AG04449 (cell line): ENCODE measurements at regions not wholly inside any gene's neighbourhood (a gene's known extent, or its start where the extent isn't known, plus 50 kb on each side); places are given as distances from the start of the nearest gene placed in this dataset.

ENCODE experiments used
- CTCF ChIA-PET: fragments of 350-600 bp; formaldehyde crosslinking; extraction: SDS; loops from one replicate; lab custom pipeline; 2021; ENCODE audit warnings: antibody characterized with exemption; lab: Yijun Ruan, JAX
- POLR2A ChIA-PET: fragments of 400-600, 350-600 bp; formaldehyde crosslinking; extraction: SDS; loops from one replicate; lab custom pipeline; 2020; ENCODE audit warnings: antibody characterized with exemption, inconsistent platforms; lab: Yijun Ruan, JAX
- DNase-seq: peaks from one replicate; pipeline ENCODE4 v3.0.0-alpha.2; 2010; ENCODE audit warnings: low read depth, low spot score
- H3K4me3 ChIP-seq: 2 replicates; pipeline ENCODE4 v1.5.1; 2011; ENCODE audit warnings: low read depth, mild to moderate bottlenecking, control low read depth, low read length
- TF ChIP-seq, protein P1 (sequence below): IDR thresholded peaks from one replicate; pipeline ENCODE4 v1.5.1; 2011; ENCODE audit warnings: mild to moderate bottlenecking, moderate library complexity, low read length, control low read depth, inconsistent platforms; ENCODE audit not compliant: insufficient read depth; ENCODE audit errors: missing control alignments

DNA sequence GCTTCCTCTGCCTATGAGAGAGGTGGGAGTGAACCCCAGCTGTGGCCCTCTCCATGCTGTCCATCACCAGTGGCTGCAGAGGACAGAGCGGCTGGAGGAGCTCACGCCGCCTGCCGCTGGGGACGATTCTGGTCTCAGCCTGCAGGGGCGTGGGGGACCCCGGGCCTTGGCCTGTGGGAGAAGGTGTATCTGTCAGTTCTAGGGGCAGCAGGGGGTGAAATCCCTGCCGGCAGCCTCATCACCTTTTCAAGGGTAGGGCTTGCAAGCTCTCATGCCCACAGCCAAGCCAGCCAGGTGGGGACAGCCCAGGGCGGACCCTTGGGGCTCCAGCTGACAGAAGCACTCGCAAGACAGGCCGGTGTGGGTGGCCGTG lies 80.2 kb downstream of the TSPAN17 start:
- no peak overlapping the region for H3K4me3 ChIP-seq
- TF ChIP-seq, protein P1, sequence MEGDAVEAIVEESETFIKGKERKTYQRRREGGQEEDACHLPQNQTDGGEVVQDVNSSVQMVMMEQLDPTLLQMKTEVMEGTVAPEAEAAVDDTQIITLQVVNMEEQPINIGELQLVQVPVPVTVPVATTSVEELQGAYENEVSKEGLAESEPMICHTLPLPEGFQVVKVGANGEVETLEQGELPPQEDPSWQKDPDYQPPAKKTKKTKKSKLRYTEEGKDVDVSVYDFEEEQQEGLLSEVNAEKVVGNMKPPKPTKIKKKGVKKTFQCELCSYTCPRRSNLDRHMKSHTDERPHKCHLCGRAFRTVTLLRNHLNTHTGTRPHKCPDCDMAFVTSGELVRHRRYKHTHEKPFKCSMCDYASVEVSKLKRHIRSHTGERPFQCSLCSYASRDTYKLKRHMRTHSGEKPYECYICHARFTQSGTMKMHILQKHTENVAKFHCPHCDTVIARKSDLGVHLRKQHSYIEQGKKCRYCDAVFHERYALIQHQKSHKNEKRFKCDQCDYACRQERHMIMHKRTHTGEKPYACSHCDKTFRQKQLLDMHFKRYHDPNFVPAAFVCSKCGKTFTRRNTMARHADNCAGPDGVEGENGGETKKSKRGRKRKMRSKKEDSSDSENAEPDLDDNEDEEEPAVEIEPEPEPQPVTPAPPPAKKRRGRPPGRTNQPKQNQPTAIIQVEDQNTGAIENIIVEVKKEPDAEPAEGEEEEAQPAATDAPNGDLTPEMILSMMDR, result no peak
- POLR2A ChIA-PET, result no interaction called here
- CTCF ChIA-PET, result no interaction called here
- no peak for DNase-seq

- TF ChIP-seq, protein P1, result no peak
- CTCF ChIA-PET, result no interaction called here
- no peak for DNase-seq
- POLR2A ChIA-PET, result no interaction called here
- no peak overlapping the region for H3K4me3 ChIP-seq
These were observed 80.8 kb downstream of the TSPAN17 start for GRCh38 chr5:176727983-176728675.

DNA sequence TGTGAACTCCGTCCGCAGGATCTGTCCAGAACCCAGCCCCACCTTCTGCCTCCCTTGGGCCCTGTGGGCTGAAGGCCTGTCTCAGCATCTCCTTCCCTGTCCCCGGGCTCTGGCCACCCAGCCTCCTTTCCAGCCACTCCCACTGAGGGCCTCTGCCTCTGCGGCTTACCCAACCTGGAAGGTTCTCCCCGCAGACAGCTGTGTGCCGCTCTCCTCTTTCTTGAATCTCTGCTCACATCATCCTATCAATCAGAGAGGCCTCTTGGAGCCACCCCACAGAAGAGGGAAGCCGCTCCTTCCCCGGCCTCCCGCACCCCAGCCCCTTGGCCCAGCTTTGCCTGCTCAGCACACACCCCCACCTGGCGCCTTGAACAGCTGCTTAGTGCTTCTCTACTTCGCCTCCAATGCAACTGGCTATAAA lies 81.5 kb upstream of the UNC5A start:
- ChIA-PET POLR2A (no interaction called here), CTCF (no interaction called here)
- TF ChIP-seq, protein P1, result no peak
- no peak for DNase-seq
- H3K4me3 ChIP-seq, result no peak overlapping the region

- ChIA-PET CTCF (no interaction called here), POLR2A (no interaction called here)
- DNase-seq, result no peak
- H3K4me3 ChIP-seq, result no peak overlapping the region
- TF ChIP-seq, protein P1, result no peak
These were observed 79.4 kb upstream of the UNC5A start for GRCh38 chr5:176730815-176731475.

GRCh38 chr5:176731506-176732160 lies 78.7 kb upstream of the UNC5A start:
- no peak for DNase-seq
- no peak overlapping the region for H3K4me3 ChIP-seq
- TF ChIP-seq, protein P1, result no peak
- CTCF ChIA-PET, result no interaction called here
- POLR2A ChIA-PET, result interaction anchor here (0.6 kb wide), 1 partner anchor 194 kb away, joined by 3 read pairs; no protein-coding TSS in a partner anchor

DNA sequence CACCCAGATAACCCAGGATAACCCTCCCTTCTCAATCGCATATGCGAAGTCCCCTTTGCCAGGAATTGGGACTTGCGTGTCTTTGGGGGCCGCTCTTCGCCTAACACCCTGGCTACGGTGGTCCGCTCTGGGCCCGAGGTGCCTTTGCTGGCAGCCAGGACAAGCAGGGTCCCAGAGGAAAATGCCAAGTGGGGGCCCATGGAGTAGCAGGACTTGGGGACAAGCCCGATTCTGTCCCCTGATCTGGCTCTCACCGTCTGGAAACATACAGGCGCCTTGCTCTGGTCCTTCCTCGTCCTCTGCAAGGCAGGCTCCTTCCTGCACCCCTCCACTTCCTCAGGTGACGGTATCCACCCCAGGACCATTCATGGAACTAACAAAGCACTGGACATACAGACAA lies 78.1 kb upstream of the UNC5A start:
- POLR2A ChIA-PET, result no interaction called here
- TF ChIP-seq, protein P1, result no peak
- CTCF ChIA-PET, result no interaction called here

More for the DNA sequence above, 78.1 kb upstream of the UNC5A start:
- DNase-seq, result no peak
- H3K4me3 ChIP-seq, result no peak overlapping the region
